ENCODE measurements at regions not wholly inside any gene's neighbourhood (a gene's known extent, or its start where the extent isn't known, plus 50 kb on each side); places are given as distances from the start of the nearest gene placed in this dataset.

DNA sequence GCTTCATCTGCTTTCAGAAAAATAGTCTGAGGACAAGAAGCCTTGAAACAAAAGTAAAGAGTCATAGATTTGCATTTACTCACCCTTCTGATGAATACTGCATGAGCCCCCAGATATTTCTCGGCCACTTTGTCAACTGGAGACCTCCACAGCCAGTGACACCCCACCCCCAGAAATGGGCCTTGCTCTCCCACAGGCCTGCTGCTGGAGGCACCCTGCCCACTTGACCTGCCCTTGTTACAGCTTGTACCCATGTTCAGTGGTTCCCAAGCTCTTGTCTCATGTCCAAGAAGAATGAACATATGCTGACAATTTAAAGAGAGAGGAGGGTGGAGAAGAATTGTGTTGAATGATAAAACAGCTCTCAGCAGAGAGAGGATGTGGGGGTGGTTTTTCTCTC lies 225.1 kb downstream of the DCAF12L2 start:
- H3K9me2 ChIP-seq (replicated peaks; ENCODE audit: insufficient read depth, low read length): no peaks in the 10 kb centered on the region
- H3F3A ChIP-seq (ENCODE audit: insufficient read depth, low read length): no peaks in the 10 kb centered on the region
- no peak for DNase-seq
- no peaks in the 10 kb centered on the region for H3K79me2 ChIP-seq (ENCODE audit: low read length)
- no peak overlapping the region for H3K4me3 ChIP-seq (ENCODE audit: low read length)
- H3K9ac ChIP-seq (ENCODE audit: low read length): no peak overlapping the region
- H3K36me3 ChIP-seq (replicated peaks; ENCODE audit: insufficient read depth, low read length): no peaks in the 10 kb centered on the region
- H3K4me1 ChIP-seq (ENCODE audit: low read length): no peaks in the 10 kb centered on the region
- H3K27me3 ChIP-seq (replicated peaks; ENCODE audit: insufficient read depth, low read length): no peaks in the 10 kb centered on the region
- no peaks in the 10 kb centered on the region for H3K9me3 ChIP-seq (replicated peaks; ENCODE audit: insufficient read depth, low read length)
- no peaks in the 10 kb centered on the region for H4K20me1 ChIP-seq (ENCODE audit: insufficient read depth, low read length)
- TF ChIP-seq EZH2 (optimal IDR thresholded peaks at IDR 0.05; ENCODE audit: low read depth, low read length) (no peak), EZH2phosphoT487 (IDR thresholded peaks at IDR 0.05; ENCODE audit: low read length) (no peak)
- TF ChIP-seq, protein P1, sequence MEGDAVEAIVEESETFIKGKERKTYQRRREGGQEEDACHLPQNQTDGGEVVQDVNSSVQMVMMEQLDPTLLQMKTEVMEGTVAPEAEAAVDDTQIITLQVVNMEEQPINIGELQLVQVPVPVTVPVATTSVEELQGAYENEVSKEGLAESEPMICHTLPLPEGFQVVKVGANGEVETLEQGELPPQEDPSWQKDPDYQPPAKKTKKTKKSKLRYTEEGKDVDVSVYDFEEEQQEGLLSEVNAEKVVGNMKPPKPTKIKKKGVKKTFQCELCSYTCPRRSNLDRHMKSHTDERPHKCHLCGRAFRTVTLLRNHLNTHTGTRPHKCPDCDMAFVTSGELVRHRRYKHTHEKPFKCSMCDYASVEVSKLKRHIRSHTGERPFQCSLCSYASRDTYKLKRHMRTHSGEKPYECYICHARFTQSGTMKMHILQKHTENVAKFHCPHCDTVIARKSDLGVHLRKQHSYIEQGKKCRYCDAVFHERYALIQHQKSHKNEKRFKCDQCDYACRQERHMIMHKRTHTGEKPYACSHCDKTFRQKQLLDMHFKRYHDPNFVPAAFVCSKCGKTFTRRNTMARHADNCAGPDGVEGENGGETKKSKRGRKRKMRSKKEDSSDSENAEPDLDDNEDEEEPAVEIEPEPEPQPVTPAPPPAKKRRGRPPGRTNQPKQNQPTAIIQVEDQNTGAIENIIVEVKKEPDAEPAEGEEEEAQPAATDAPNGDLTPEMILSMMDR (IDR thresholded peaks at IDR 0.05; ENCODE audit: low read length): no peak
- no peak overlapping the region for H2AFZ ChIP-seq (ENCODE audit: low read length)
- no peak overlapping the region for H3K4me2 ChIP-seq (ENCODE audit: low read depth, low read length)
- H3K27ac ChIP-seq (ENCODE audit: low read length): no peak overlapping the region

- Histone ChIP-seq H4K20me1 (ENCODE audit: insufficient read depth, low read length) (no peaks in the 10 kb centered on the region), H3K9ac (ENCODE audit: low read length) (no peak overlapping the region), H3K9me3 (replicated peaks; ENCODE audit: insufficient read depth, low read length) (no peaks in the 10 kb centered on the region), H3K27ac (ENCODE audit: low read length) (no peak overlapping the region), H3K4me3 (ENCODE audit: low read length) (no peak overlapping the region), H2AFZ (ENCODE audit: low read length) (no peak overlapping the region), H3K4me1 (ENCODE audit: low read length) (no peaks in the 10 kb centered on the region), H3K27me3 (replicated peaks; ENCODE audit: insufficient read depth, low read length) (no peaks in the 10 kb centered on the region), H3K4me2 (ENCODE audit: low read depth, low read length) (no peak overlapping the region), H3K9me2 (replicated peaks; ENCODE audit: insufficient read depth, low read length) (no peaks in the 10 kb centered on the region), H3F3A (ENCODE audit: insufficient read depth, low read length) (no peaks in the 10 kb centered on the region), H3K36me3 (replicated peaks; ENCODE audit: insufficient read depth, low read length) (no peaks in the 10 kb centered on the region), H3K79me2 (ENCODE audit: low read length) (no peaks in the 10 kb centered on the region)
- TF ChIP-seq EZH2 (optimal IDR thresholded peaks at IDR 0.05; ENCODE audit: low read depth, low read length): no peak
- TF ChIP-seq EZH2phosphoT487 (IDR thresholded peaks at IDR 0.05; ENCODE audit: low read length): no peak
- TF ChIP-seq, protein P1 (IDR thresholded peaks at IDR 0.05; ENCODE audit: low read length): no peak
- DNase-seq: no peak
Measured at GRCh38 chrX:125947501-125947900, 218.6 kb downstream of the DCAF12L2 start.

DNA sequence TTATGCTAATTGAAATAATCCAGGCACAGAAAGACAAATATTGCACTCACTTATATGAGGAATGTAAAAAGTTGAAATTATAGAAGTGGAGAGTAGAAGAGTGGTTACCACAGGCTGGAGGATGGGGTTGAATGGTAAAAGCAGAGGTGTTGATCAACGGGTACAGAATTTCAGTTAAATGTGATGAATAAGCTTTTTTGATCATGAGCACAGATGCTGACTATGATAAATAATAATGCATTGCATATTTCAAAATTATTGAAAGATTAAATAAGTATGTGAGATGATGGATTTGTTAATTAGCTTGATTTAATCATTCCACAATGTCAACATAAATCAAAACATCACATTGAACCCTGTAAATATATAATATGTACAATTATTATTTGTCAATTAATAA lies 213.1 kb downstream of the DCAF12L2 start:
- H3K79me2 ChIP-seq (ENCODE audit: low read length): no peaks in the 10 kb centered on the region
- TF ChIP-seq EZH2phosphoT487 (IDR thresholded peaks at IDR 0.05; ENCODE audit: low read length): no peak
- TF ChIP-seq EZH2 (optimal IDR thresholded peaks at IDR 0.05; ENCODE audit: low read depth, low read length): no peak
- TF ChIP-seq, protein P1 (IDR thresholded peaks at IDR 0.05; ENCODE audit: low read length): no peak
- no peak overlapping the region for H2AFZ ChIP-seq (ENCODE audit: low read length)
- H3F3A ChIP-seq (ENCODE audit: insufficient read depth, low read length): no peaks in the 10 kb centered on the region
- no peaks in the 10 kb centered on the region; the same call in 1 of the 2 replicates for H3K9me3 ChIP-seq (replicated peaks; ENCODE audit: insufficient read depth, low read length)
- H3K4me2 ChIP-seq (ENCODE audit: low read depth, low read length): no peak overlapping the region
- no peak overlapping the region for H3K4me3 ChIP-seq (ENCODE audit: low read length)
- H3K9ac ChIP-seq (ENCODE audit: low read length): no peak overlapping the region
- no peak overlapping the region for H3K27ac ChIP-seq (ENCODE audit: low read length)
- H4K20me1 ChIP-seq (ENCODE audit: insufficient read depth, low read length): no peaks in the 10 kb centered on the region
- no peaks in the 10 kb centered on the region for H3K4me1 ChIP-seq (ENCODE audit: low read length)
- no peaks in the 10 kb centered on the region for H3K36me3 ChIP-seq (replicated peaks; ENCODE audit: insufficient read depth, low read length)
- H3K9me2 ChIP-seq (replicated peaks; ENCODE audit: insufficient read depth, low read length): no peaks in the 10 kb centered on the region
- DNase-seq: no peak
- no peaks in the 10 kb centered on the region for H3K27me3 ChIP-seq (replicated peaks; ENCODE audit: insufficient read depth, low read length)

Measured in MM.1S (cell line).